Epithelial cell of prostate (primary cell): ENCODE measurements at regions not wholly inside any gene's neighbourhood (a gene's known extent, or its start where the extent isn't known, plus 50 kb on each side); places are given as distances from the start of the nearest gene placed in this dataset.
"Not testable (repeated sequence)": the region's sequence is repeated elsewhere in the genome, so short reads cannot be mapped to it uniquely, and the experiment has no call there.

Experiments used
- DNase-seq: peaks from one replicate; pipeline ENCODE4 v3.0.0-alpha.2; 2011; ENCODE audit warnings: low read depth, low spot score
- H3K27ac ChIP-seq: fragments of 450-650 bp; 2 replicates; pipeline ENCODE4 v1.5.1; 2017; ENCODE audit warnings: mild to moderate bottlenecking

GRCh38 chr1:121048769-121049443 lies 135.2 kb downstream of the FAM72B start:
- H3K27ac ChIP-seq, DNase-seq: not testable (repeated sequence)

DNA sequence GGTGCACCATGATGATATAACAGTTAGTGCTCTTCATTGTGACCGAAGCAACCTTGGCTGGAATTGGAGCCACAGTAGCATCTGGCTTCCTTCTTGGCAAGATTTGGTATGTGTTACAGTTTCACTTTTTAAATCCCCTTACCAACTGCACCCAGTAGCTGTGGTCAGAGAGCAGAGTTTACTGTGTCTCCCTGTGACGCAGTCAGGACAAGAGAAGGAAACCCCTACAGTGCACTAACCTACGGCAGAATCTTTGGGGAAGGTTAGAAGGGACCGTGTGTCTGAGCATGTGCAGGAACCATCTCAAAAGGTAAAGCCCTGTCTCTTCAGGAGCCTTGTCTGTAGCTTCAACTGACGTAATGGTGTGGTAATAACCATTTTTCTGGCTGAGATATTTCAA lies 134.0 kb downstream of the FAM72B start:
- not testable (repeated sequence) for H3K27ac ChIP-seq, DNase-seq

- DNase-seq, H3K27ac ChIP-seq: not testable (repeated sequence)
Observed at GRCh38 chr1:121051161-121051790, 132.9 kb downstream of the FAM72B start.

- not testable (repeated sequence) for DNase-seq, H3K27ac ChIP-seq
Observed at GRCh38 chr1:121052081-121052660, 132.0 kb downstream of the FAM72B start.

DNA sequence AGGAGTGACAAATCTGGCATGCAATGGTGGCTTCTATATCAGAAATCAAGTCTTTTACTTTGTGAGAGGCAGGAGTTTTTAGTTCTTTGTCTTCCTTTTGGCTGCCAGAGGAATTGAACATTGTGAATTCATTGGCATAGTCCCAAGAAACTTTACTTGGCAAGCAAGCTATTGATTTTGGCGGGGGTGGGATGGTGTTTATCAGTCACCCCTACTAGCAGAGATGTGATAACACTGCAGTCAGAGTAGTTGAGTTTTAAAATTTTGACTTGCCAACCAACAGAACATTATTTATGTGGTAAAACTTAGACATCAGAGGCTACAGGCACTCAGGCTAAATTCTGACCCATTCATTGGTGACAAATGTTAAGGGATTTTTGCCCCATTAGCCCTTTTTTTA lies 129.2 kb downstream of the FAM72B start:
- H3K27ac ChIP-seq, DNase-seq: not testable (repeated sequence)

DNA sequence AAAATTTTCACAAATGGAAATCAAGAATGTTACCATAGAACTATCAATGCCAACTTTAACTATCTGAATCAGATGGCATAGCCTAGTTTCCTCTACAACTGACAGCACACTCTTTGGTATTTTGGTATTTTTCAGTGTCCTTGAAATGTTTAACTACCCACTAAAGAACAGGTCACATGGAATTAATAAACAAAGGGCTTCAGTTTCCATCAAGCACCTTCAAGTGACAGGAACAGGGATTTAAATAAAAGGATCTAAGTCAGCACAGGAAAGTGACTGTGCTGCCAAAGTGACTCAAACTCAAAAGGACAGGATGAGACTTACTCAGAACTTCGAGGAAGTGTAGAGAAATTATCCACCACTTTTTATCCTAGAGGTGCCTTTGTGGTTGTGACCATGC lies 117.2 kb downstream of the FAM72B start:
- DNase-seq, H3K27ac ChIP-seq: not testable (repeated sequence)

DNA sequence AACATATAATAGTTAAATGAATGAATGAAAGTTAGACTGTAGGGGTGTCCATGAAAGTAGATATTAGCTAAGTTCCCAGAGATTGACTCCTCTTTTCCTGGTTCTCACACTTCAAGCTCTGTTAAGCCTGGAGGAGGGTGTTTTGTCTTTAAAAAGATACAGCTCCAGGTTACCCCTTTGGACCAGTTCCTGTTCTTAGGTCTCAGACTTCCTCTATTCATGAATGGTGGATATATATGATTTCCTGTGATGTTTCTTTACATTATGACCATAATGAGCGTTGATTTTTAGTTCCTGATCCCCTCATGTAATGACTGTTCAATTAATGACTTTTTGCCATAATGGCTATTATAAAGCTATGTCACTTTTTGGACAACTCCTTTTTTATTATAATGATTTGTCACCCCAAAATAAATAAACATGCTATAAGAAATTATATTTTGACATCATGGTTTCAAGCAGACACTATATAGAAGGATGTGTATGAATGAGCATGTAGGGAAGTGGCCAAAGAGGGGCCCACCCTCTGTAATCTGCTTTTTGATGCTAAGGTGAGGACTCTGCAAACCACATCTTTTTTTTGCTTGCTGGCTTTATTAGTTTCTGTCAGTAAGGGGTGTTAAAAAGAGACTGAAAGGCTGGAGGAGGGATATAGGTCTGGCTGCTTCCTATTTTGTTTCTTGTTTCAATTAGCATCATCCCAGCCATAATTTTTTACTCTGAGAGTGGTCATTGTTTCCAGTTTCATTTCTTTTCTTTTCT lies 115.2 kb downstream of the FAM72B start:
- H3K27ac ChIP-seq, DNase-seq: not testable (repeated sequence)

DNA sequence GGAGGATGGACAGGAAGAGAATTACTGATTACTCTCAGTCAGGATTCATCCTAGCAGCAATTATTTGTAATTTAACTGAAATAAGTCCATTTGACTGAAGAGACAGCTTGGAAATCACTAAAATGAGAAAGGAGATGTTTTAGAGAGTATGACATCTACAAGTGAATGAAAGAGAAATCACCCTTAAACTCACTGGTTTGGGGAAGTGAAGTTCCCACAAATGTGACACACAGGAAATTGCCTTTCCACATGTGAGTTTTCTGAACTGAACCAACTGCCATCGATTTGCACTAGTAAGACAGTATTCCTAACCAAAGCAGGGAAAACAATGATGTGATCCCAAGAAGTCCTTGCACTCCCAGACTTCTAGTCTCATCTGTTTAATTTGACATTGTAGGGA lies 110.3 kb downstream of the FAM72B start:
- DNase-seq, H3K27ac ChIP-seq: not testable (repeated sequence)

GRCh38 chr1:121075254-121075805 lies 108.8 kb downstream of the FAM72B start:
- DNase-seq, H3K27ac ChIP-seq: not testable (repeated sequence)

- DNase-seq, H3K27ac ChIP-seq: not testable (repeated sequence)
Observed at GRCh38 chr1:121076674-121077073, 107.5 kb downstream of the FAM72B start.

- not testable (repeated sequence) for DNase-seq, H3K27ac ChIP-seq
Observed at GRCh38 chr1:121079655-121080054, 104.5 kb downstream of the FAM72B start.

- DNase-seq, H3K27ac ChIP-seq: not testable (repeated sequence)
Observed at GRCh38 chr1:121080197-121080903, 103.8 kb downstream of the FAM72B start.

DNA sequence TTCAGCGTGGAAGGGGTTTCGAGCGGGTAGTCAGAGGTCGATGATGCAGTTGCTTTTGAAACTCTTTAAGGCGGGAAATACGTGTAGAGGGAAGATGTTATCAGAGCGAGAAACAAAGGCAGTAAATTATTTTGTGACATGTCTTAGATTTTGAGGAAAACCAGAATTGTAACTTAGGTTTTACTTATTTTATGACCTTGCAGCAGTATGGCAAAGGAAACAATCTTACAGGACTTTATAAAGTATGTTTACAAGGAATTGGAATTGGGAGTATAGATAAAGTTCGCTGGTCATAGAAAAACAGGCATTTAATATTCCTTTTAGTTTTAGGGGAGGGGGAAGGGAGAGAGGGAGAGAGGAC lies 103.3 kb downstream of the FAM72B start:
- not testable (repeated sequence) for H3K27ac ChIP-seq, DNase-seq

DNA sequence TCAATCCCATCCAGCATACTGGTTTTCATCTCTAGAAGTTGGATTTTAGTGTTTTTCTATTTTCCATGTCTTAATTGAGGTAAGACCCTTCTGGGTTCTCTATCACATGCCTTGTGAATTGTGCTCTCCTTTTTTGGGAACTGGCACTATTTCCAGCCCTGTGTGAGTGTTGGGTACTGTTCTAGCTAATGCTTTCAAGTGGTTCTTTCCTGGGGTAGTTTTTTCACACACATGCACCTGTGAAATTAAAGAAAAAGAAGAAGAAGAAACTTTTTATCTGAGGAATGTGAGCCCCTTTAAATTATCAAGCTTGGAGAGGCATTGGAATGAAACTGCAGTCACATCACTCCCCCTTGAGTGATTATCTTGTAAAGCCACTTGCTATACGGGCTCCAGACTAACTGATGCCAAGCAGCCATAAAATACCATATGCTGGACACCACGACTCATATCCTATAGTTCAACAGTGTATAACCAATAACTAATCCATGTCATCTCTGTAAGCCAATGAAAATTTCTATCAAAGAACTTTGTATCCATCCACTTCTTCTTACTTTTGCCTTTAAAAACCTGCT lies 102.4 kb downstream of the FAM72B start:
- not testable (repeated sequence) for H3K27ac ChIP-seq, DNase-seq

GRCh38 chr1:121082995-121083394 lies 101.1 kb downstream of the FAM72B start:
- not testable (repeated sequence) for DNase-seq, H3K27ac ChIP-seq

DNA sequence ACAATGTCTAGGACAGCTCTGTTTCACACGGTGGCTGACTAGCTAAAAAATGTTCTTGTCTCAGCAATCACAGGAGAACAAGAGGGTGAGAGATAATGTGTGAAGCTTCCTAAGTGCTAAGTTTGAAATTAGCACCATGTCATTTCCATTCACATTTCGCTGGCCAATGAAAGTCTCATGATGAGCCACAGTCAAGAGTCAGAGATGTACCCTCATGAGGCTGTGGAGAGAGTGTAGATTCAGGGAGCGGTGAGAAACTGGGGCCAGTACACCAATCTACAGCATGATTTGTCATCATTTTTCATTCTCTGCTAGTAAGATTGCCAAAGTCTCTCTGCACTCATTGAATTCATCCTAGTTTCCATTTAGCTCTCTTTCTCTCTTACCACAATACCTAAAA lies 97.9 kb downstream of the FAM72B start:
- not testable (repeated sequence) for DNase-seq, H3K27ac ChIP-seq

DNA sequence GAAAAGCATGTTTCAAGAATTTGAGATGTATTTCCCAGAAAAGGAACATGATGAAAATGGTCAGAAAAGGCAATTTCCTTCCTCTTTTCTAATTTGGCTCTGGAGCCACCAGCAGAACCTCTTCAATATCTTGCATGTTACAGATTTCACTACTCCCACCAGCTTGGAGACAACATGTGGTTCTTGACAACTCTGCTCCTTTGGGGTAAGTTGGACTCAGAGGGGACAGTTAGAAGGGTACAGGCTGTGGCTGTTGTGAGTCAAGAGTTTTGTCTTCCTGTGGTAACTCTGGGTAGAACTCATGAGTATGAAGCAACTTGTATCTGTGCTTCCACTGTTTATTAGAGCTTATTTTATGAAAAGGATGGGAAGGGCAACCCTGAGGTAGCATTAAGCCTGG lies 96.9 kb downstream of the FAM72B start:
- H3K27ac ChIP-seq, DNase-seq: not testable (repeated sequence)

DNA sequence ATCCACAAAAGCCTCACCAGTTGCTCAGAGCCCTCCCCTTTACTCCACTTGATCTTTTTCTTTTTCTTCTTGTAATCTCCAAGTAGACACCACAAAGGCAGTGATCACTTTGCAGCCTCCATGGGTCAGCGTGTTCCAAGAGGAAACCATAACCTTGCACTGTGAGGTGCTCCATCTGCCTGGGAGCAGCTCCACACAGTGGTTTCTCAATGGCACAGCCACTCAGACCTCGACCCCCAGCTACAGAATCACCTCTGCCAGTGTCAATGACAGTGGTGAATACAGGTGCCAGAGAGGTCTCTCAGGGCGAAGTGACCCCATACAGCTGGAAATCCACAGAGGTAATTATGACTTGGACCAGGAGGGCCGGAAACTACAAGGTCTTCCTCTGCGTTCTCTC lies 95.6 kb downstream of the FAM72B start:
- DNase-seq, H3K27ac ChIP-seq: not testable (repeated sequence)

GRCh38 chr1:121092329-121092968 lies 91.7 kb downstream of the FAM72B start:
- DNase-seq, H3K27ac ChIP-seq: not testable (repeated sequence)
